GM10266 (cell line): ENCODE measurements at regions not wholly inside any gene's neighbourhood (a gene's known extent, or its start where the extent isn't known, plus 50 kb on each side); places are given as distances from the start of the nearest gene placed in this dataset.

Experiments
- DNase-seq: peaks from one replicate; pipeline ENCODE4 v3.0.0; 2012; ENCODE audit errors: extremely low spot score
- CTCF ChIP-seq: IDR thresholded peaks from 2 replicates; pipeline ENCODE4 v1.5.1; 2012; ENCODE audit warnings: mild to moderate bottlenecking, low read depth; ENCODE audit not compliant: control insufficient read depth, insufficient read depth; ENCODE audit errors: missing control alignments

- DNase-seq = no peak
- no peak for TF ChIP-seq CTCF
These were observed 1032.2 kb upstream of the SEL1L start for GRCh38 chr14:82565825-82566224.

- no peak for TF ChIP-seq CTCF
- DNase-seq = no peak
These were observed 1053.6 kb upstream of the SEL1L start for GRCh38 chr14:82587226-82587625.

DNA sequence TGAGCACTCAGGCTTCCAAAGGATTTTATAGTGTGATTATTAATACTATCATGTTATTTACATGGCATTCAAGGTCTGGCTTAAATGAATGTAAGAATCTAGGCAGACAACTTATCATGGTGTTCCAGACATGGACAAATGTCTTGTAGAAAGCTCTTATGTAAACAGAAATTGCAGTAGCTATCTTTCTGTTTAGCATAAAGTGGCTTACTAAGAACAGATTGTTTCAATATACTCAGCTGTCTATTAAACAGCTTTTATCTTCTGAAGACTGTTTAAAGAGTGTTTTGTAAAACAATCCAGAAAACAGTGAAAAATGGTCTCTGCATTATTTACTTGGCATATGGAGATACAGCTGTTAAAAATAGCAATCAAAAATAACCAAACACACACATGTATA is 1061.8 kb upstream of the SEL1L start:
- DNase-seq = no peak
- no peak for TF ChIP-seq CTCF

- TF ChIP-seq CTCF = no peak
- DNase-seq = no peak
These were observed 1069.1 kb upstream of the SEL1L start for GRCh38 chr14:82602794-82603193.

- DNase-seq = no peak
- no peak for TF ChIP-seq CTCF
These were observed 1071.2 kb upstream of the SEL1L start for GRCh38 chr14:82604819-82605218.

DNA sequence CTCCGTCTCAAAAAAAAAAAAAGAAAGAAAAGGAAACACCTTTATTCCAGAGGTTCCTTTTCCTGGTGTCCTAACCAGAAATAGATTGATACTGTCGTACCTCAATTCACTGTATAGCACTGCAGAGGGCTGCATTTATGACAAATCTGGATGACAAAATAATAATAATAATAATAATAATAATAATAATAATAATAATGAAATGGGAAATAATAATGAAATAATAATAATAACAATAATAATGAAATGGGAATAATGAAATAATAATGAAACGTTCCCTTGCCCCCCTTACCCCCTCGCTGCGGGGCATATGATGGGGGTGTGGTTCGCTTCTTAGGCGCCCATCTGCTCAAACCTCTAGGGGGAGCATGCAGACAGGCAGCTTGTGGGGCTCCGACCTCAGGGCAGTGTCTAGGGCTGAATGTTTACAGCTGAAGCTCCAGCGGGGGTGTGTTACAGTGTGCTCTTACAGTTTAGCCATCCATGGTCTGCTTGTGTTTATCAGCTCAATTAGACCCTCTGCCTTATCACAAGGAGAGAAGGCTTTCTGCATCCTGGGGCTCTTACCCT is 1088.3 kb upstream of the SEL1L start:
- TF ChIP-seq CTCF = no peak
- DNase-seq = no peak

DNA sequence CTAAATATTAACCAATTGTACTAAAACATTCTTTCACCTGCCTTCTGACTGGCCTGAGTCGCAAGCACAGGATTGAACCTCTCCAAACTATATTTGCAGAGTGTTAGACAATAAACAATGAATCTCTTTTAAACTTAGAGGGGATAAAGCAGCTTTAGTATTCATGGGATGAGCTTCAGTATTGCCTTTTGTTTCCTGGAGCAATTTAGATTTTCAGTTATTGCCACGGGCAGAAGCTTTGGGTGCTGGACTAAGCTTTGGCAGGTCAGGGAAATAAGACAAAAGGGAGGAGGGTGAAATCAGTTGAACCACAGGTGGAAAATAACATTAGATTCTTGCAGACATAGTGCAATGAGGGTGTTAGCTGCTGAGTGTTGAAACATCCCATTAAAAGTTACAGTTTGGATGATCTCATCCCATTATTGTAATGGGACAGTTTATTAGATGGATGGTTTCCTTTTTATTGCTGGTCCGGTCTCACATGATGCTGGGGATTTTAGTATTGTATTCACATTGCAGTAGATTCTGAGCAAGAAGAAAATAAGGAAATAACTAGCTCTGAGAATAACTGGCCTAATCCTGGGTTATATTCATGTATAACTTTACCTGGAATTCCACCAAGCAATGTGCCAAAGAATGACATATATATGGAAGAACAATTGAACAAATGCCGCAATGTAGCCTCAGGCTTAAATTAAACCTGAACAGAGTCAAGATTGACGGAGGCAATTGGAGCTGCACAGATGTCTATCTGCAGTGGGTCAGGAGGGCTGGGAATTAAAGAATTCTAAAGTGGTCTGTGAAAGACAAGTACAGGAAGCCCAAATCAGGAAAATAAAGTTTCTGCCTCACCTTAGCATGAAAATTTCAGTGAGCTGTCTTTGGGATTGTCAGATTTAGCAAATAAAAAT is 1092.8 kb upstream of the SEL1L start:
- no peak for DNase-seq
- no peak for TF ChIP-seq CTCF
